Stomach (tissue), 4 donors: ENCODE measurements at regions not wholly inside any gene's neighbourhood (a gene's known extent, or its start where the extent isn't known, plus 50 kb on each side); places are given as distances from the start of the nearest gene placed in this dataset.

Source experiments
- EP300 ChIP-seq: sonication (generic); formaldehyde crosslinking; IDR thresholded peaks from one replicate; pipeline ENCODE4 v1.6.1; 2017; ENCODE audit warnings: antibody characterized with exemption
- POLR2A ChIP-seq, 4 donors: fragments of 450-650 bp; IDR thresholded peaks; one replicate each; pipeline ENCODE4 v1.6.1; 2016; ENCODE audit warnings: antibody characterized with exemption in 4 of 4, control low read depth in 2 of 4, mild to moderate bottlenecking in 1 of 4, moderate library complexity in 1 of 4
- POLR2AphosphoS5 ChIP-seq, 3 donors: sonication (generic); formaldehyde crosslinking; IDR thresholded peaks; one replicate each; pipeline ENCODE4 v1.6.1; 2016; ENCODE audit warnings: antibody characterized with exemption in 3 of 3
- TF ChIP-seq, protein P1 (sequence below), 7 experiments: fragments of 450-650 bp in 4 of 7; fragments of 200-600 bp in 3 of 7; sonication (generic) in 3 of 7; IDR thresholded peaks; one replicate each; pipeline ENCODE4 v1.5.1; 2016 to 2019; ENCODE audit warnings: antibody characterized with exemption in 7 of 7, control low read depth in 2 of 7, mild to moderate bottlenecking in 1 of 7

DNA sequence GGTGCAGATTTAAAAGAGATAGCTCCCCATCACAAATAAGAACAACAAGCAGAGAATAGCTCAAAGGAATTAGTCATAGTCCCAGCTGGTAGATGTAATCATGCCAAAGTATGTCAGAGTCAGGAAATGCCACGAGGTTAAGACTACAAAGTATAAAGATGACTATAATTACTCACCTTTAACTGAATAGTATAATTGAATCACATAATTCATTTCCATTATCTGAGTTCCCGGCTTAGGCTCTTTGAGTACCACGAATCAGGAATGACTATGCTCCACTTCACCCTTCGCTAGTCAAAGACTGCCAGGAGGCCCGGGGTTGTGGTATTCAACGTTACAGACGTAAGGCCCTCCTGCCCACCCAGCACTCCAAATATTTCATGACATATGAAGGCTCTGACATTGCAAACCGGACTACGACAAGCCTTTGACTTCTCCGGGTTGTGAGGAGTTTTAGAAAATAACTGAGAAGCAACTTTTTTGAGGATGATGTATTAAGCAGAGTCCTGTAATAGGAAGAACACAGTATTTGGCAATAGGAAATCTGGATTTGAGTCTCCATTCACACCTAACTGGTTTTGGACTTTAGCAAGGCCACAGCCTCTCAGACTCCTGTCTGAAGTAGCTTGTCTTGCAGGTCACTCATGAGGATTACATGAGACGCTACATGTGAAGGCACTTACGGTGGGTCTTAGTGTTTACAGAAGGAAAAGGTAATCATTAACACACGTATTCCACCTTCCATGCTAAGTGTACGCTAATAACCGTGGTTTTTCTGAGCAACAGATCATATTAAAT is 64.6 kb downstream of the ENC1 start:
- TF ChIP-seq POLR2AphosphoS5 (IDR thresholded peaks at IDR 0.05) (peak in 1 of 3 donors; percentile 11), POLR2A (IDR thresholded peaks at IDR 0.05) (no peak), EP300 (no peak)
- TF ChIP-seq, protein P1, sequence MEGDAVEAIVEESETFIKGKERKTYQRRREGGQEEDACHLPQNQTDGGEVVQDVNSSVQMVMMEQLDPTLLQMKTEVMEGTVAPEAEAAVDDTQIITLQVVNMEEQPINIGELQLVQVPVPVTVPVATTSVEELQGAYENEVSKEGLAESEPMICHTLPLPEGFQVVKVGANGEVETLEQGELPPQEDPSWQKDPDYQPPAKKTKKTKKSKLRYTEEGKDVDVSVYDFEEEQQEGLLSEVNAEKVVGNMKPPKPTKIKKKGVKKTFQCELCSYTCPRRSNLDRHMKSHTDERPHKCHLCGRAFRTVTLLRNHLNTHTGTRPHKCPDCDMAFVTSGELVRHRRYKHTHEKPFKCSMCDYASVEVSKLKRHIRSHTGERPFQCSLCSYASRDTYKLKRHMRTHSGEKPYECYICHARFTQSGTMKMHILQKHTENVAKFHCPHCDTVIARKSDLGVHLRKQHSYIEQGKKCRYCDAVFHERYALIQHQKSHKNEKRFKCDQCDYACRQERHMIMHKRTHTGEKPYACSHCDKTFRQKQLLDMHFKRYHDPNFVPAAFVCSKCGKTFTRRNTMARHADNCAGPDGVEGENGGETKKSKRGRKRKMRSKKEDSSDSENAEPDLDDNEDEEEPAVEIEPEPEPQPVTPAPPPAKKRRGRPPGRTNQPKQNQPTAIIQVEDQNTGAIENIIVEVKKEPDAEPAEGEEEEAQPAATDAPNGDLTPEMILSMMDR (IDR thresholded peaks at IDR 0.05) = no peak
